Fibroblast of skin of scalp (primary cell): ENCODE measurements at regions not wholly inside any gene's neighbourhood (a gene's known extent, or its start where the extent isn't known, plus 50 kb on each side); places are given as distances from the start of the nearest gene placed in this dataset.
"Not testable (repeated sequence)": the region's sequence is repeated elsewhere in the genome, so short reads cannot be mapped to it uniquely, and the experiment has no call there.

Experiments used
- DNase-seq: peaks from one replicate; pipeline ENCODE4 v3.0.0-alpha.2; 2013

DNA sequence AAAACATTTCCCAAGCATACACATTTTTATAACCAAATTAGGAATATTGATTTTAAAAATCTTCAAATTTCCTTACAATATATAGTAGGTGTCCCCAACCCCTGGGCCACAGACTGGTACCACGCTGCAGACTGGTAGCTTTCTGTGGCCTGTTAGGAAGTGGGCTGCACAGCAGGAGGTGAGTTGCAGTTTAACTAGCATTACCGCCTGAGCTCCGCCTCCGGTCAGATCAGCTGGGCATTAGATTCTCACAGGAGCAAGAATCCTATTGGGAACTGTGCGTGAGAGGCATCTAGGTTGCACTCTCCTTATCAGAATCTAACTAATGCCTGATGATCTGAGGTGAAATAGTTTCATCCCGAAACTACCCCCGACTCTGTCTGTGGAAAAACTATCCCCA, 62.1 kb downstream of the ZWINT start:
- DNase-seq: no peak

DNA sequence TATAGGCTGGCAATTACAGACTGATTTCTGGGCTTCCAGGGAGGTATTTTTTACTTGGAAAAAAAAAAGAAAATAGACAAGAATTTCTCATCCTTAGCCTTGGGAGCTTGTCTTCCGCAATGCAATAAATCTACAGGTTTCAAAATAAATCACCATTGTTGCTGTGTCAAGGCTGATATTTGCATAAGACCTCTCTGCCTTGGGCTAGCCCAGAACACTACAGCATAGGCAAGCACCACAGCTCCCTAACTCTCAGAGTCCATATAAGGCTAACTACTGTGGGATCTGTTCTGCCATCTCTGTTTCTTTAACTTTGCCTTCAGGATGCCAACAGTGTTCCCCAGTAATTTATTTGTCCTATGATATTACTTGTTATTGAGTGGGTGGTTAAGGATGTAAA, 64.4 kb downstream of the ZWINT start:
- no peak for DNase-seq

DNA sequence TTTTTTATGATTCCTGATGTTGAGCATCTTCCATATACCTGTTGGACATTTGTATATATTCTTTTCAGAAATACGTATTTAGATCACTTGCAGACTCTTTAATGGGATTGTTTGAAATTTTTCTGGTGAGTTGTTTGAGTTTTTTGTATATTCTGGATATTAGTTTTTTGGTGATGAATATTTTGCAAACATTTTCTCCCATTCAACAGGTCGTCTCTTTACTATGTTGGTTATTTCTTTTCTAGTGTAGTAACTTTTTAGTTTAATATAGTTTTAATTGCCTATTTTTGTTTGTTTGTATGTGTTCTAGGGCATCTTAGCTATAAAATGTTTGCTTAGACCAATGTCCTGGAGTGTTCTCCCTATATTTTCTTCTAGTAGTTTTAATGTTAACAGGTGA, 72.7 kb downstream of the ZWINT start:
- DNase-seq: no peak

DNA sequence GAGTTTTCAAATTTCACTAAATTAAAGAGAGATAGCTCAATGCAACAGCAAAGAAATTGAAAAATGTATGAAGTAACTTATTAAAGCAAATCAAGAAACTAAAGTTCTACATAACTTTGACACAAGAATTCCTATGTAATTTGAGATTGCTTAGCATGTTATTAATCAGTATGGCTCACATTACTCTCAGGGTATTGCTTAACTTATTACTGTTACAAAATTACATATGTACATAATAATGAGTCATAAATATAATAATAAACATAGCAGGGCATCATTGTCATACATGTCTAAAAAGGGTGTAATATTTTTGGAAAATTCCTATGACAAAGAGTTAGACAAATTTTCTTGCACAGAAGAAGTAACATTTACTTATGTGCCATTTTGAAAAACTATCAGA, 75.0 kb downstream of the ZWINT start:
- no peak for DNase-seq

DNA sequence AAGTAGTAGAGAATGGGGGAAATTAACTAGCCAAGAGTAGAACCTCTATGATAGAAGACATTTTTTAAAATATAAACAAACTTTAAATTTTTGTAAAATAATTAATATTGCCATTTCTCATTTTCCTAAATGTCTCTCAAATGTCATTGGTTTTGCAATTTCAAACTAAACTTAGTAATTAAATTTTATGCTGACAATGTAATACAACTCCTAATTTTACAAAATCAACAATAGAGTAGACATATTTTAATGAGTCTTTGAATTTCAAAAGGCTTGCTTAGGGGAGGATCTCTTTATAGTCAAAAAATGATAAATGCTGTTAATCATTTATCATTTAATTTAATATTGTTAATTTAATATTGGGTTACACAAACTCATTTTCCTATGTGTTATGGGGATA, 81.8 kb downstream of the ZWINT start:
- DNase-seq: no peak

DNA sequence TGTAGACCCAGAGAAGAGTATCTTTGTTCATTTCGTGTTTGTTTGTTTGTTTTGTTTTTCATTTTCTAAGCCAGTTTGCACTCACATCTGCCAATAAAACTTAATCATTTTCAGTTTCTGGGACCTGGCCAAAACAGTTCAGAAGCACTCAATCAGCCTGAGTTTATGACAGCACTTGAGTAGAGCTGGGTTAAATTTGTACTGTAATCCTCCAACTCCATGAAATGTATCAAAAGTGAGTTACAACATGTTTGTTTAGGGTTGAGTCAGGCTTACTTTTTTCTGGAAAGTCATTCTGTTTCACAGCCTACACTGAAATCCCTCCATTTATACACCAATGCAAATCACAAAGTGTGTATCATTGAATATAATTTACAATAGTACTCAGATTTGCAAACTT, 91.9 kb downstream of the ZWINT start:
- no peak for DNase-seq

DNA sequence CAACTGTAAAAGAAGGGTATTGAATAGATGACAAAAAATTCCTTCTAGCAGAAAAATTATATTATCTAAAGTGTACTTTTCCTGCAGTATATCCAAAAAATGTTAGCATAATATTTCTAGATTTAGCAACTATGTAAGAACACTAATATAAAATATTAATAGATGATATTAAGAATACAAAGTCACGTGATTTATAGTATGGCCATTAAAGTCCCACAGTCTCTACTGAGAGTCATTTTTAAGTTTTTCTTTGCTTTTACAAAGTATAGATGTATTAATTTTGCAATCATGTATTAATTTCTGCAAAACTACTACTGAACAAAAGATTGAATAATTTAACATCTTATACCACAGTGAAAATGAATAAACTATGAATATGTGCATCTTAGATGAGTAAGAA, 94.9 kb downstream of the ZWINT start:
- DNase-seq: no peak

DNA sequence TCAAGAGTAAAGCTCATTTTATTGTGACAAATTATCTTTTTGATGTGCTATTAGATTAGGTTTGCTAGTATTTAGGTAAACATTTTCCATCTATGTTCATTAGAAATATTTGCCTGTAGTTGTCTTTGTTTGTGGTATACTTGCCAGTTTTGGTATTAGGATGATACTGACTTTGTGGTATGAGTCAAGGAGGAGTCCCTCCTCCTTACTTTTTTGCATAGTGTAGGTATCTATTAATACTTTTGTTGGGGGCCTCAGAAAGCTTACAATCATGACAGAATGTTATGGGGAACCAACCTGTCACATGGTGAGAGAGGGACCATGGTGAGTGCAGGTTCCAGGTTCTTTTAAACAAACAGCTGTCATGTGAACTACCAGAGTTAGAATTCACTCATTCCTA, 102.1 kb downstream of the ZWINT start:
- no peak for DNase-seq

DNA sequence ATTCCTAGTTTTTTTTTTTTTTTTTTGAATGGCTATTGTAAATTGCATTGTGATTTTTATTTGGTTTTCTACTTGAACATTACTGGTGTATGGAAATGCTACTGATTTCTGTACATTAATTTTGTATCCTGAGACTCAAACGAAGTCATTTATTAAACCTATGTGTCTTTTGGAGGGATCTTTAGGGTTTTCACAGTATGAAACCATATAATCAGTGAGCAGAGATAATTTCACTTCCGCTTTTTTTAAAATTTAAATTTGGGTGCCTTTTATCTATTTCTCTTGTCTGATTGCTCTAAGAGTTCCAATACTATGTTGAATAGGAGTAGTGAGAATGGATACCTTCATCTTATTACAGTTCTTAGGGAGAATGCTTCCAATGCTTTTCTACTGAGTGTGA, 102.7 kb downstream of the ZWINT start:
- no peak for DNase-seq

DNA sequence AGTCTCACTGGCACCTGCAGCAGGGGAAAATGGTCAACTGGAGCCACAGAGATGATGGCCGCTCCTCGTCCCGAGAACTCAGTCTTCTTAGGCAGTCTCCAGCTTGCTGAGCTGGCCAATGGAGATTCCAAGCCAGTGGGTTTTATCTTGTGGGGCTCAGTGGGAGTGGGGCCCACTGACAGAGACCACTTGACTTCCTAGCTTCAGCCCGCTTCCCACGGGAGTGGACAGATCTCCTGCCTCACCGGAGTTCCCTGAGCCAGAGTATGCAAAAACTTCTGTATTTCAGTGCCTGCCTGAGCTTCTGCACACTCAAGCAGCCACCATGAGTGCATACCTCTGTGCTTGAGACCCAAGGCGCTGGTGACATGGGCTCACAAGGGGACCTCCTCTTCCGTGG, 105.8 kb downstream of the ZWINT start:
- no peak for DNase-seq

DNA sequence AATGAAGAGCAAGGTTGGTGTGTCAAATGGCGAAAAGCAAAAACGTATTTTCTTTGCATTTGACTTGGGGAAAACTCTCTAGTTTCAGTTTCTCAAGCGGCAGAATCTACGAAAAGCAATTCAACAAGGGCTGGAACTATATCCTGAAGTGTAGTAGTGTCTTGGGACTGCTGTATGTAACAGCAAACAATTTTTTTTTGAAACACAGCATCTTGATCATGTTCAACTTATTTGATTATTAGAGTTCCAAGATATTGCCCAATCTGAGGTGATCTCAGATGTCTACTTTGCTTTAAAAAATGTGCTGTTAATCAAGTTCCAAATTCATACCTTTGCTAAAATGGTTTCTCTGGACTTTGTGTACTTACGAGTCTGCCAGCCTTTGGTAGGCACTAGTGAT, 120.6 kb downstream of the ZWINT start:
- no peak for DNase-seq

DNA sequence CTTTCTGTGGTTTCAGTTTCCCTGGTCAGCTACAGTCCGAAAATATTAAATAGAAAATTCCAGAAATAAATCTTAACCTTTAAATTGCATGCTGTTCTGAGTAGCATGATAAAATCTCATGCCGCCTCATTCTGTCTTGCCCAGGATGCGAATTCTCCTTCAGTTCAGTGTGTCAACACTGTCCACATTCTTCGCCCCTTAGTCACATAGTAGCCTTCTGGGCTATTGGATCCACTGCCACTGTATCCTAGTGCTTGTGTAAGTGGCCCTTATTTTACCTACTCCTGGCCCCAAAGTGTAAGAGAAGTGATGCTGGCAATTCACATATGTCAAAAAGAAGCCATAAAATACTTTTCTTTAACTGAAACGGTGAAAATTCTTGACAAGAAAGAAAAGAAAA, 129.6 kb downstream of the ZWINT start:
- no peak for DNase-seq

DNA sequence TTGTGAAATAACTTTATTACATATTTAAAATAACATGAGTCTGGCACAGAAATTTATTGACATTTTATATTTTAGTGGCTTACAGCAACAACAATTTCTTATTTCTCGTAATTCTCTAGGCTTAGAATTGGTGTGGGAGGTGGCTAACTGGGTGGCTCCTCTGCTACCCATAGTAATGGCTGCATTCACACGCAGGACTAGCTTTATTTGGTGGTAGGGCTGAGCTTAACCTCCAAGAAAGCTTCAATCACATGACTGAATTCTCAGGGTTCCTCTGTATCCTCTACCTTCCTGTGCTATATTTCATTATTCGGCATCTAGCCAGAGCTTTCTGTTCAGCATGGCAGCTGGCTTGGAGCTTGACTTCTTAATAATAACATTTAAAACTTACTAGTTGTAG, 138.8 kb downstream of the ZWINT start:
- DNase-seq: no peak

DNA sequence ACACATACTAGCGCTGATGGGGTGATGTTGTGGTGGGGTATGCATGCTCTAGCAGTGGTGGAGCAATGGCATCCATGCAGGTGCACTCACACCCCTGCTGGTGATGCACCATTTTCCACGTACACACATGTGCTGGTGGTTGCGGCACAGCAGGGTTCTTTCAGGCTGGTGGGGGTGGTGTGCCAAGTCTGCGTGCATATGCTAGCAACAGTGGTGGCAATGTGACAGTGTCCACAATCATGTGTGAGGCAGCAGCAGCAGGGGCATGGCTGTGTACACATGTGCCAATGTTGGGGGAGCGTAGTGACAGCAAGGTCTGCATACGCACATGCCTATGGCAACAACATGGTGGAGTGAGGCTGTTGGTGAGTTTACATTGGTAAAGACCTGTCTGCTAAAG, 148.1 kb downstream of the ZWINT start:
- no peak for DNase-seq

DNA sequence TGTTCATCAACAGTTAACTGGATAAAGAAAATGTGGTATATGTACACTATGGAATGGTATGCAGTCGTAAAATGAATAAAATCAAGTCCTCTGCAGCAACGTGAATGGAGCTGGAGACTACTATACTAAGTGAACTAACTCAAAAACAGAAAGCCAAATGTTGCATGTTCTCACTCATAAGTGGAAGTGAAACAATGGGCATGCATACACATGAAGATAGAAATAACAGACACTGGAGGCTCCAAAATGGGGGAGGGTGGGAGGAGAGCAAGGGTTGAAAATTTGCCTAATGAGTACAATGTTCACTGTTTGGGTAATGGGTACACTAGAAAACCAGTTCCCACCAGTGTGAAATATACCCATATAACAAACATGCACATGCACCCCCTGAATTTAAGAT, 179.5 kb downstream of the ZWINT start:
- DNase-seq: no peak

DNA sequence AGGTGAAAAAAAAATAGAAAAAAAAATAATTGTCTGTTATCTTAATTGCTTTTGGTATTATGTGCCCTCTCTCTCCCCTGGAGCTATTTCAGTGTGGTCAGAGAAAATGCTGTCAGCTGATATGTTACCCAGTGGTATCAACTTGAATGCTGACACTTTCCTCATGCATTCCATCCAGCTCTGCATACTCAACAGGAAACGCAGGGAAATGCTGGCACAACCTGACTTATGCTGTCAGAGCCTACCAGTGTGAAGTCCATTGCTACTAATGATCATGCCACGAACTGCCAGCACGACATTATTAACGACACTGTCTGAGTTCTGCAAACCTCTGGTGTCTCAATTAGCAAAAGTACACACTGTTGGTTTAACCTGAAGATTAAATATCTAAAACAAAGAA, 182.8 kb downstream of the ZWINT start:
- DNase-seq: no peak

DNA sequence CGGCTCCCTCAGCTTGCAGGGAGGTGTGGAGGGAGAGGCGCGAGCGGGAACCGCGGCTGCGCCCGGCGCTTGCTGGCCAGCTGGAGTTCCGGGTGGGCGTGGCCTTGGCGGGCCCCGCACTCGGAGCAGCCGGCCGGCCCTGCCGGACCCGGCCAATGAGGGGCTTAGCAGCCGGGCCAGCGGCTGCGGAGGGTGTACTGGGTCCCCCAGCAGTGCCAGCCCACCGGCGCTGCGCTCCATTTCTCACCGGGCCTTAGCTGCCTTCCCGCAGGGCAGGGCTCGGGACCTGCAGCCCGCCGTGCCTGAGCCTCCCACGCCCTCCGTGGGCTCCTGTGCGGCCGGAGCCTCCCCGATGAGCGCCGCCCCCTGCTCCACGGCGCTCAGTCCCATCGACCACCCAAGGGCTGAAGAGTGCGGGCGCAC, 206.0 kb downstream of the ZWINT start:
- not testable (repeated sequence) for DNase-seq

DNA sequence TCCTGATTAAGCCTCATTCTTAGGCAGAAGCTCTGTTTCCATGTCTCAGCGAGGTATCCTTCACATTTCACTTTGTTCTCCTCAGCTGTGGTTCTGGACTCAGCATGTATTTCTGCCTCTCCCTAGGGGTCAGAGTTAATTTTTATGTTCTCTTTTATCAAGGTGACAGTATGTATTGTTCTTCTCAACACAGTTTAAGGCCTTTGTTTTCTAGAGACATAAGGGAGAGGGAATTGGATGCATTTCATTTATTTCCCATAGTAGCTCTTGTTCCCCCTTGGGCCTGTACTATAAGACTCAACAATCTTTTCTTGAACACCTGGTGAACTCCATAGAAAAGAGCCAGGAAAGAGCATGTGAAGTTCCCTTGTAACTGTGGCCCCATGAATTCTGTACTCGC, 214.3 kb downstream of the ZWINT start:
- no peak for DNase-seq

DNA sequence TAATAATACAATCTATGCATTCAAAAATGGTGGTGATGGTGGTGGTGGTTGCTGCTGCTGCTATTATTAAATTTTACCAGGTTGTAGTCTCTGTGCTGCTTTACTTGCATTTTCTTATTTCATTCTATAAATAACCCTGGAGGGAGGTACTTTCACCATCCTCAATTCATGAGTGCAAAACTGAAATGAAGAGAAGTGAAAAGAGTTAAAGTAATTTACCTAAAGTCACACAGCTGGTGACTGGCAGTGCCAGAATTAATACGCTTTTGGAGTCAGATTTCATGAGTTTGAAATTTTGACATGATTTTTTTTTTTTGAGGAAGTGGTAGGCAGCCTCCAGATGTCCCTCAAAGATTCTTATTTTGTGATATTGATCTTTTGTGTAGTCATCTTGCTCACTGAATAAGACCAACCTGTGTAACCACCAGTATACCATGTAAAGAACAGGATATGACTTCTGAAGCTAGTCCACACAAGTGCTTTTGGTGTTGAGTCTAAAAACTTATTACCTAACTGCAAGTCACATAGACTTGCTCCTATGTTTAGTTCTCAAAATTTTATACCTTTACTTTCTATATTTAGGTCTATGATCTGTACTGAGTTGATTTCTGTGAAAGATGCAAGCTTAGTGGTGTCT, 218.8 kb downstream of the ZWINT start:
- DNase-seq: no peak

DNA sequence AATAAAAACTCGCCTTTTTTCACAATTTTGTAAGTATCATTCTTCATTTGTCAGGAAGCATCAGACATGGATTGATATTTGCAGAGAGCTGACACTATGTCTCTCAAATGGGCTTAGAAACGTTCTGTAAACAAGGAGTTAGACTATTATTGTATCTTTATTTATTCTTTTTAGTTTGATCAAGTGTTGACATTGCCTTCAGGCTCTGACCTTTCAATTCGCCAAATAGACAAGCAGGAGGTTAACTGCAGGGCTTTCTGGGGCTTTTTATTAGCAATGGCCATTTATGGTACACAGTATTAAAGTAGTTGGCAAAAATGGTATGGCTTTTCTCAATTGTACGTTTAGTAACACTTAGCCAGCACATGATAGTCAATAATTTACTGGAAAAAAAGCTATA, 221.7 kb downstream of the ZWINT start:
- DNase-seq: no peak

DNA sequence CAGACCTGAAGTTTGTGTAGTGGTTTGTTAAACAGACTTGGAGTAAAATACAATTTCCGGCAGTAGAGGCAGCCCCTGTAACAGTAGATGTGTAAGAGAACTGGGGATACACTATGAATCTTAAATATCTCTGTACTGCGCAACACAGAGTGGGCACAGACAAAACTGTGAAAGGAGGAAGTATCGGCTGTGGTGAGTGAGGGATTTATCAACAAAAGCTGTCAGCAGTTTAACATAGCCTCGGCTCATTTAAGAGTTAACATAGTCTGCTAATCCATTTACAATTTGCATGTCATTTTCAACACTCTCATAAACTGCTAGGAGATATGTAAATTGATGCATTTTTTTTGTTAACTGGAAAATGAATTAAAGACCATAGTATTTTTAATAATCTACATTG, 225.2 kb downstream of the ZWINT start:
- no peak for DNase-seq

DNA sequence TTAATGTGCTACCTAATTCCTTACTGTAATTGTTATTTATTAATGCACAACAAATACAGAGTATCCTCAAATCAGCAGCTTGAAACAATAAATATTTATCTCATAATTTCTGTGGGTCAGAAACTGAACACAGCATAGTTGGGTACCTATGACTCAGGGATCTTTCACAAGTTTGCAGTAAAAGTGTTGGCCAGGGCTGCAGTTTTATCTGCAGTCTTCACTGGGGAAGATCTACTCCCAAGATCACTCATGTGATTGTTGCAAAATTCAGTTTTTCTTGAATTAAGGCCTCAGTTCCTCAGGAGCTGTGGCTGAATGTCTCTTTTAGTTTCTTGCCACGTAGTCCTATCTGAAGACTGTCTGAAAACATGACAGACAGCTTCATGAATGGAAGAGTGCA, 237.8 kb downstream of the ZWINT start:
- DNase-seq: no peak

DNA sequence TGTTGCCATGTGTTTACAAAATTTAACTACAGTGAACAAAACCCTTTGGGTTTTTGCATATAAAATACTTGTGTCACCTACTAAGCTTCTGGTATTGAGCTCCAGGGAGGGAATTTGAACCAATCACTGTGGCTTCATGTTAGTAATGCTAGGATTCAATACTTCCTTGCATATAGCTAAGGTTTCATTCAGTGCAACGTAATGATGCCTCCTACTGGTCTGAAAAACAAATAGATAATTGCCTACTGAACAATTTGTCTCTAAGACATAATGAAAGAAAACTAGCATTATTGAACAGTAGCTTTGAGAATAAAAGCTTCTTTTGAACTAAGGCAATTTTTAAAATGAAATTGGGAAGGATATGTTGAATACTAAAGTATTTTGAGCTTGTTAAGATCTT, 244.4 kb downstream of the ZWINT start:
- DNase-seq: no peak

DNA sequence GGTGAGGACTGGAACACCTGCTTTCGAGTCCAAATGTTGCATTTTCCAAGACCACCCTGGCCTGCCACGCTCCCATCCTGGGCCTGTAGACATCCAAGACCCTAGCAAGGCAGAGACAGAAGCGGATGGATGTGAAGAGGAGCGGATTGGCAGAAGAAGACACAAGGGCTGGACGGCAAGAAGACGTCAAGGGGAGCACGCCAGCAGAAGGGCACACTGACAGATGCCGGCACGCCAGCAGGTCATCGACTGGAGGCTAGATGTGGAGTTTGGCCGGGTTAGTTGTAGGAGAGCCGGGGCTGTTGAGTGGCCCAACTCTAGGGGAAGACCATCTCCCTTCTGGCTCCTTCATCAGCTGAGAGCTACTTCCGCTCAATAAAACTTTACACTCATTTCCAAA, 251.6 kb downstream of the ZWINT start:
- DNase-seq: no peak

DNA sequence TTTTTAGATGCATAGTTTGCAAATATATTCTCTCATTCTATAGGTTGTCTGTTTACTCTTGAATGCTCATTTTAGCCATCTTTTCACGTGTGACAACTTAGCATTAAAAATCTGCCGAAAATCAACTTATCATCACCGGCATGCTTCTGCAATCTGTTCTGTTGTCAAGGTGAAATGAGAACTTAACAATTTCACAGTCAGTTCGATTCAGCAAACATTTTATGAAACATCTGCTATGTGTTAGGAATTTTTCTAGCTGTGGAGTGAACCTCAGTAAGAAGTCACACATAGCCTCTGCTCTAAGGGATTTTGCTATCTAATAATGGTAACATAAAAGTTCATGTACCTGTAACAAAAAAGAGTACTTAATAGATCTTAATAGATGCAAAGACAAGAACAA, 256.1 kb downstream of the ZWINT start:
- DNase-seq: no peak

DNA sequence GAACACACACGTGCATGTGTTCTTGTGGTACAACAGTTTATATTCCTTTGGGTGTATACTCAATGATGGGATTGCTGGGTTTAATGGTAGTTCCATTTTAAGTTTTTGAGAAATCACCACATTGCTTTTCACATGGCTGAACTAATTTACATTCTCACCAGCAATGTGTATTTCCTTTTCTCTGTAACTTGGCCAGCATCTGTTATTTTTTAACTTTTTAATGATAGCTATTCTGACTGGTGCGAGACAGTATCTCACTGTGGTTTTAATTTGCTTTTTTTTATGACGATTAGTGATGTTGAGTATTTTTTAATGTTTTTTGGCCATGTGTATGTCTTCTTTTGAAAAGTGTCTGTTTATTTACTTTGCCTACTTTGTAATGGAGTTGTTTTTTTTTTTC, 256.6 kb downstream of the ZWINT start:
- no peak for DNase-seq
